ENCODE measurements at regions not wholly inside any gene's neighbourhood (a gene's known extent, or its start where the extent isn't known, plus 50 kb on each side); places are given as distances from the start of the nearest gene placed in this dataset.

- TF ChIP-seq CTCF (IDR thresholded peaks at IDR 0.05; ENCODE audit: low read depth, low read length, poor library complexity, severe bottlenecking) (no peak), EZH2phosphoT487 (IDR thresholded peaks at IDR 0.05; ENCODE audit: borderline replicate concordance, low read length) (no peak)
Measured at GRCh38 chr6:169869301-169869700, 117.9 kb downstream of the ERMARD start.
